ENCODE measurements at regions not wholly inside any gene's neighbourhood (a gene's known extent, or its start where the extent isn't known, plus 50 kb on each side); places are given as distances from the start of the nearest gene placed in this dataset.

GRCh38 chr6:4314201-4314707 is 178.9 kb upstream of the ECI2 start:
- H3K9me3 ChIP-seq (ENCODE audit: control insufficient read depth, low read length), result no peaks in the 10 kb centered on the region
- intact Hi-C loops (cut with DNase I), result loop anchor here (5.0 to 10.0 kb wide), 3 partner anchors 461 to 623 kb away; partner anchors contain the start of gene CDYL (in 1 of the 2)
- no peaks in the 10 kb centered on the region for H3K4me1 ChIP-seq (ENCODE audit: control insufficient read depth in 1 of 2, insufficient read depth in 2 of 2, low read length in 2 of 2)
- no peak for DNase-seq
- ATAC-seq (ENCODE audit: low FRiP score), result no peak
- no peaks in the 10 kb centered on the region for H3K36me3 ChIP-seq (ENCODE audit: control insufficient read depth in 1 of 2, insufficient read depth in 2 of 2, low read length in 1 of 2)
- 49 to 72% methylated on average over 2 of the region's 2 CpGs for WGBS, 2 donors
- H3K27me3 ChIP-seq (ENCODE audit: control insufficient read depth in 1 of 2, insufficient read depth in 2 of 2, low read length in 1 of 2), result no peaks in the 10 kb centered on the region
- H3K4me3 ChIP-seq (ENCODE audit: low read length in 2 of 2), result no peak overlapping the region
- no peak overlapping the region for H3K27ac ChIP-seq (ENCODE audit: low read depth in 1 of 2, low read length in 2 of 2)

- Histone ChIP-seq H3K36me3 (ENCODE audit: control insufficient read depth in 1 of 2, insufficient read depth in 2 of 2, low read length in 1 of 2) (no peaks in the 10 kb centered on the region), H3K4me1 (ENCODE audit: control insufficient read depth in 1 of 2, insufficient read depth in 2 of 2, low read length in 2 of 2) (no peaks in the 10 kb centered on the region), H3K27ac (ENCODE audit: low read depth in 1 of 2, low read length in 2 of 2) (peak overlapping the region in 1 of 2 donors; percentile 50), H3K9me3 (ENCODE audit: control insufficient read depth, low read length) (no peaks in the 10 kb centered on the region), H3K27me3 (ENCODE audit: control insufficient read depth in 1 of 2, insufficient read depth in 2 of 2, low read length in 1 of 2) (no peaks in the 10 kb centered on the region), H3K4me3 (ENCODE audit: low read length in 2 of 2) (no peak overlapping the region)
- intact Hi-C loops (cut with DNase I), result loop anchor here (2.0 to 10.0 kb wide), 4 partner anchors 40 to 624 kb away; partner anchors contain the start of gene CDYL (in 1 of the 2)
- DNase-seq (peak in 1 of 2 donors; percentile 83), ATAC-seq (ENCODE audit: low FRiP score) (peak; percentile 83)
- WGBS, 2 donors, result 5 to 9% methylated on average over 2 of the region's 2 CpGs
These were observed 177.8 kb upstream of the ECI2 start for GRCh38 chr6:4313044-4313686.

- ATAC-seq (ENCODE audit: low FRiP score) (no peak), DNase-seq (no peak)
- Histone ChIP-seq H3K27ac (ENCODE audit: low read depth in 1 of 2, low read length in 2 of 2) (no peak overlapping the region), H3K9me3 (ENCODE audit: control insufficient read depth, low read length) (no peaks in the 10 kb centered on the region), H3K36me3 (ENCODE audit: control insufficient read depth in 1 of 2, insufficient read depth in 2 of 2, low read length in 1 of 2) (no peaks in the 10 kb centered on the region), H3K4me3 (ENCODE audit: low read length in 2 of 2) (no peak overlapping the region), H3K4me1 (ENCODE audit: control insufficient read depth in 1 of 2, insufficient read depth in 2 of 2, low read length in 2 of 2) (no peaks in the 10 kb centered on the region), H3K27me3 (ENCODE audit: control insufficient read depth in 1 of 2, insufficient read depth in 2 of 2, low read length in 1 of 2) (no peaks in the 10 kb centered on the region)
- intact Hi-C loops (cut with DNase I), result loop anchor here (2.0 to 10.0 kb wide), 4 partner anchors 41 to 625 kb away; partner anchors contain the start of gene CDYL (in 1 of the 2)
These were observed 176.8 kb upstream of the ECI2 start for GRCh38 chr6:4311976-4312860.

GRCh38 chr6:4309540-4309939 is 174.2 kb upstream of the ECI2 start:
- Histone ChIP-seq H3K9me3 (ENCODE audit: control insufficient read depth, low read length) (peaks cover 2% of the 10 kb centered on the region), H3K27me3 (ENCODE audit: control insufficient read depth in 1 of 2, insufficient read depth in 2 of 2, low read length in 1 of 2) (no peaks in the 10 kb centered on the region), H3K36me3 (ENCODE audit: control insufficient read depth in 1 of 2, insufficient read depth in 2 of 2, low read length in 1 of 2) (no peaks in the 10 kb centered on the region), H3K4me1 (ENCODE audit: control insufficient read depth in 1 of 2, insufficient read depth in 2 of 2, low read length in 2 of 2) (no peaks in the 10 kb centered on the region), H3K27ac (ENCODE audit: low read depth in 1 of 2, low read length in 2 of 2) (no peak overlapping the region), H3K4me3 (ENCODE audit: low read length in 2 of 2) (no peak overlapping the region)
- no peak for ATAC-seq (ENCODE audit: low FRiP score)
- 58 to 74% methylated on average over 3 of the region's 3 CpGs for WGBS, 2 donors
- intact Hi-C loops (cut with DNase I), result no loop called here
- no peak for DNase-seq

GRCh38 chr6:4308364-4308763 is 173.0 kb upstream of the ECI2 start:
- WGBS, 2 donors, result 0 to 51% methylated on average over 1 of the region's 1 CpG
- Histone ChIP-seq H3K27ac (ENCODE audit: low read depth in 1 of 2, low read length in 2 of 2) (no peak overlapping the region), H3K4me1 (ENCODE audit: control insufficient read depth in 1 of 2, insufficient read depth in 2 of 2, low read length in 2 of 2) (no peaks in the 10 kb centered on the region), H3K36me3 (ENCODE audit: control insufficient read depth in 1 of 2, insufficient read depth in 2 of 2, low read length in 1 of 2) (no peaks in the 10 kb centered on the region), H3K4me3 (ENCODE audit: low read length in 2 of 2) (no peak overlapping the region), H3K9me3 (ENCODE audit: control insufficient read depth, low read length) (peaks cover 2% of the 10 kb centered on the region), H3K27me3 (ENCODE audit: control insufficient read depth in 1 of 2, insufficient read depth in 2 of 2, low read length in 1 of 2) (no peaks in the 10 kb centered on the region)
- ATAC-seq (ENCODE audit: low FRiP score) (no peak), DNase-seq (no peak)
- intact Hi-C loops (cut with DNase I), result no loop called here

GRCh38 chr6:4304927-4305455 is 169.6 kb upstream of the ECI2 start:
- DNase-seq (no peak), ATAC-seq (ENCODE audit: low FRiP score) (no peak)
- Histone ChIP-seq H3K9me3 (ENCODE audit: control insufficient read depth, low read length) (peaks cover 2% of the 10 kb centered on the region), H3K4me3 (ENCODE audit: low read length in 2 of 2) (no peak overlapping the region), H3K4me1 (ENCODE audit: control insufficient read depth in 1 of 2, insufficient read depth in 2 of 2, low read length in 2 of 2) (no peaks in the 10 kb centered on the region), H3K27ac (ENCODE audit: low read depth in 1 of 2, low read length in 2 of 2) (no peak overlapping the region), H3K27me3 (ENCODE audit: control insufficient read depth in 1 of 2, insufficient read depth in 2 of 2, low read length in 1 of 2) (no peaks in the 10 kb centered on the region), H3K36me3 (ENCODE audit: control insufficient read depth in 1 of 2, insufficient read depth in 2 of 2, low read length in 1 of 2) (no peaks in the 10 kb centered on the region)
- intact Hi-C loops (cut with DNase I), result no loop called here

- 79 to 94% methylated on average over 1 of the region's 1 CpG for WGBS, 2 donors
- no peak overlapping the region for H3K4me3 ChIP-seq (ENCODE audit: low read length in 2 of 2)
- ATAC-seq (ENCODE audit: low FRiP score) (no peak), DNase-seq (no peak)
- H3K27me3 ChIP-seq (ENCODE audit: control insufficient read depth in 1 of 2, insufficient read depth in 2 of 2, low read length in 1 of 2), result no peaks in the 10 kb centered on the region
- intact Hi-C loops (cut with DNase I), result no loop called here
- H3K36me3 ChIP-seq (ENCODE audit: control insufficient read depth in 1 of 2, insufficient read depth in 2 of 2, low read length in 1 of 2), result no peaks in the 10 kb centered on the region
- H3K4me1 ChIP-seq (ENCODE audit: control insufficient read depth in 1 of 2, insufficient read depth in 2 of 2, low read length in 2 of 2), result no peaks in the 10 kb centered on the region
- H3K27ac ChIP-seq (ENCODE audit: low read depth in 1 of 2, low read length in 2 of 2), result no peak overlapping the region
- H3K9me3 ChIP-seq (ENCODE audit: control insufficient read depth, low read length), result peaks cover 2% of the 10 kb centered on the region
These were observed 168.3 kb upstream of the ECI2 start for GRCh38 chr6:4303638-4304037.

GRCh38 chr6:4302524-4302923 is 167.1 kb upstream of the ECI2 start:
- H3K4me1 ChIP-seq (ENCODE audit: control insufficient read depth in 1 of 2, insufficient read depth in 2 of 2, low read length in 2 of 2), result no peaks in the 10 kb centered on the region
- H3K4me3 ChIP-seq (ENCODE audit: low read length in 2 of 2), result no peak overlapping the region
- intact Hi-C loops (cut with DNase I), result no loop called here
- ATAC-seq (ENCODE audit: low FRiP score), result no peak
- H3K27ac ChIP-seq (ENCODE audit: low read depth in 1 of 2, low read length in 2 of 2), result no peak overlapping the region
- no peak for DNase-seq
- peaks cover 4% of the 10 kb centered on the region for H3K9me3 ChIP-seq (ENCODE audit: control insufficient read depth, low read length)
- no peaks in the 10 kb centered on the region for H3K27me3 ChIP-seq (ENCODE audit: control insufficient read depth in 1 of 2, insufficient read depth in 2 of 2, low read length in 1 of 2)
- 85 to 90% methylated on average over 2 of the region's 2 CpGs for WGBS, 2 donors
- H3K36me3 ChIP-seq (ENCODE audit: control insufficient read depth in 1 of 2, insufficient read depth in 2 of 2, low read length in 1 of 2), result no peaks in the 10 kb centered on the region
